Esophagus muscularis mucosa (tissue), 4 donors: ENCODE measurements at regions not wholly inside any gene's neighbourhood (a gene's known extent, or its start where the extent isn't known, plus 50 kb on each side); places are given as distances from the start of the nearest gene placed in this dataset.
"Not testable (repeated sequence)": the region's sequence is repeated elsewhere in the genome, so short reads cannot be mapped to it uniquely, and the experiment has no call there.

ENCODE experiments used
- DNase-seq: peaks from one replicate; pipeline ENCODE4 v3.0.0-alpha.2; 2017; ENCODE audit errors: extremely low spot score
- H3K27ac ChIP-seq, 4 donors: fragments of 200-600 bp; sonication (generic); replicated peaks in 1 of 4; 1 replicate in 3 of 4; 2 replicates in 1 of 4; pipeline ENCODE4 v1.5.1; 2016 to 2019; ENCODE audit warnings: mild to moderate bottlenecking in 1 of 4
- H3K27me3 ChIP-seq, 4 donors: fragments of 200-600 bp; sonication (generic); one replicate each; pipeline versions ENCODE4 v1.5.1 to v1.6.0; 2016 to 2019
- H3K36me3 ChIP-seq, 4 donors: fragments of 200-600 bp; sonication (generic); one replicate each; pipeline ENCODE4 v1.5.1; 2016 to 2019
- H3K4me1 ChIP-seq, 4 donors: fragments of 200-600 bp; sonication (generic); one replicate each; pipeline ENCODE4 v1.5.1; 2016 to 2019
- H3K4me3 ChIP-seq, 4 donors: fragments of 200-600 bp; sonication (generic); 1 replicate in 2 of 4; 2 replicates in 2 of 4; pipeline ENCODE4 v1.5.1; 2016 to 2019; ENCODE audit warnings: mild to moderate bottlenecking in 4 of 4, moderate library complexity in 1 of 4
- H3K9me3 ChIP-seq, 4 donors: fragments of 200-600 bp; sonication (generic); 1 replicate in 3 of 4; 2 replicates in 1 of 4; pipeline ENCODE4 v1.5.1; 2016 to 2019
- EP300 ChIP-seq: sonication (generic); formaldehyde crosslinking; IDR thresholded peaks from one replicate; pipeline ENCODE4 v1.6.1; 2017; ENCODE audit warnings: antibody characterized with exemption
- POLR2A ChIP-seq: fragments of 450-650 bp; IDR thresholded peaks from one replicate; pipeline ENCODE4 v1.6.1; 2017; ENCODE audit warnings: antibody characterized with exemption, moderate library complexity, mild to moderate bottlenecking, low read depth
- POLR2AphosphoS5 ChIP-seq, 2 donors: sonication (generic); formaldehyde crosslinking; IDR thresholded peaks; one replicate each; pipeline ENCODE4 v1.6.1; 2017; ENCODE audit warnings: antibody characterized with exemption in 2 of 2
- WGBS: methylation state at CpG from one replicate; pipeline ENCODE4 v1.1.5; 2018; 5-methylcytosine and 5-hydroxymethylcytosine counted together
- intact Hi-C: fragments of 100-400 bp; cut with DNase I; formaldehyde crosslinking; loops from one replicate; pipeline ENCODE4 v1.15.1; 2023
- TF ChIP-seq, protein P1 (sequence below), 3 experiments: fragments of 200-600 bp in 2 of 3; fragments of 450-650 bp in 1 of 3; sonication (generic) in 2 of 3; IDR thresholded peaks; one replicate each; pipeline ENCODE4 v1.5.1; 2017 to 2019; ENCODE audit warnings: antibody characterized with exemption in 3 of 3, mild to moderate bottlenecking in 2 of 3, moderate library complexity in 1 of 3

DNA sequence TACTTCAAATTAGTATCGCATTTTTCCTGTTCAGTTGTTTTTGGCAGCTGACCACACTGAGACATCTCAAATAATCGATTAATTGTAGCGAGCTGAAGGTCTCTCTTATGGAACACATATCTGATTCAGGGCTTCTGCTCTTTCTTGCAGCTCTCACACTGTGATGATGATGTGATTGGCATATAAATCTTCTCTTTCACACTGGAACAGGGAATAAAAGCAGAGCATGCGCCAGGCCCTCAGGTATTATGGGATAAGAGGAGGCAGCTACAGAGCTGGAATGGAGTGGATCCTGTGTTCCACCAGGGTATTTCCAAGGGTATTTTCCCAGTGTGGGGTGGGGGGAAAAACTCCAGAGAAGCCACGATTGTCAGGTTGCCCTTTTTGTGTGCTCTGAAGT lies 265.4 kb upstream of the CASK start:
- H3K4me3 ChIP-seq = no peak overlapping the region
- no peak for DNase-seq
- no peaks in the 10 kb centered on the region for H3K27me3 ChIP-seq
- 67% methylated on average over 5 of the region's 5 CpGs for WGBS
- H3K4me1 ChIP-seq = no peaks in the 10 kb centered on the region
- H3K27ac ChIP-seq = no peak overlapping the region
- TF ChIP-seq POLR2A = no peak
- no peak for TF ChIP-seq POLR2AphosphoS5 (IDR thresholded peaks at IDR 0.05)
- TF ChIP-seq EP300 = no peak
- TF ChIP-seq, protein P1, sequence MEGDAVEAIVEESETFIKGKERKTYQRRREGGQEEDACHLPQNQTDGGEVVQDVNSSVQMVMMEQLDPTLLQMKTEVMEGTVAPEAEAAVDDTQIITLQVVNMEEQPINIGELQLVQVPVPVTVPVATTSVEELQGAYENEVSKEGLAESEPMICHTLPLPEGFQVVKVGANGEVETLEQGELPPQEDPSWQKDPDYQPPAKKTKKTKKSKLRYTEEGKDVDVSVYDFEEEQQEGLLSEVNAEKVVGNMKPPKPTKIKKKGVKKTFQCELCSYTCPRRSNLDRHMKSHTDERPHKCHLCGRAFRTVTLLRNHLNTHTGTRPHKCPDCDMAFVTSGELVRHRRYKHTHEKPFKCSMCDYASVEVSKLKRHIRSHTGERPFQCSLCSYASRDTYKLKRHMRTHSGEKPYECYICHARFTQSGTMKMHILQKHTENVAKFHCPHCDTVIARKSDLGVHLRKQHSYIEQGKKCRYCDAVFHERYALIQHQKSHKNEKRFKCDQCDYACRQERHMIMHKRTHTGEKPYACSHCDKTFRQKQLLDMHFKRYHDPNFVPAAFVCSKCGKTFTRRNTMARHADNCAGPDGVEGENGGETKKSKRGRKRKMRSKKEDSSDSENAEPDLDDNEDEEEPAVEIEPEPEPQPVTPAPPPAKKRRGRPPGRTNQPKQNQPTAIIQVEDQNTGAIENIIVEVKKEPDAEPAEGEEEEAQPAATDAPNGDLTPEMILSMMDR (IDR thresholded peaks at IDR 0.05) = no peak
- intact Hi-C loops = no loop called here
- no peaks in the 10 kb centered on the region for H3K9me3 ChIP-seq
- H3K36me3 ChIP-seq = no peaks in the 10 kb centered on the region

DNA sequence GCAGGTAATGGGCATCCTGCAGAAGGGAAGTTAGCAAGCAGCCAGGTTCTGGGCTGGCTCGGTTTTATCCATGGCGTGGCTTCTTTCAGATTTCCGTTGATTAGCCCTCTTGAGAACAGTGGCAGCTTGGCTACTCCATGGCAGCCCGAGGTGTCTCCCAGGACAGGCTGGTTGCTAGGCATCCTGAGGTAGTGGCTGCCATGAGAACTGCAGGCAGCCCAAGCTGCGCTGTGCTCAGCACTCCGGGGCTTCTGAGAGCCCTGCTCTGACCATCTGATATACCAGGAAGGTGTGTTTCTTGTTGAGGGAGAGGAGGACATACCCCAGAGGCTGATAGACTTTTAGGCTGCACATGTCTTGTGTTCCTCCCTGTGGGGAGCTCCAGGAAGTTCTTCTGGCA lies 253.4 kb upstream of the CASK start:
- Histone ChIP-seq H3K36me3 (no peaks in the 10 kb centered on the region), H3K27me3 (no peaks in the 10 kb centered on the region), H3K4me3 (no peak overlapping the region), H3K27ac (no peak overlapping the region), H3K4me1 (no peaks in the 10 kb centered on the region), H3K9me3 (no peaks in the 10 kb centered on the region)
- intact Hi-C loops = no loop called here
- TF ChIP-seq POLR2A = no peak
- no peak for TF ChIP-seq POLR2AphosphoS5 (IDR thresholded peaks at IDR 0.05)
- TF ChIP-seq EP300 = no peak
- TF ChIP-seq, protein P1 (IDR thresholded peaks at IDR 0.05) = no peak
- DNase-seq = no peak
- WGBS = 87% methylated on average over 3 of the region's 6 CpGs

DNA sequence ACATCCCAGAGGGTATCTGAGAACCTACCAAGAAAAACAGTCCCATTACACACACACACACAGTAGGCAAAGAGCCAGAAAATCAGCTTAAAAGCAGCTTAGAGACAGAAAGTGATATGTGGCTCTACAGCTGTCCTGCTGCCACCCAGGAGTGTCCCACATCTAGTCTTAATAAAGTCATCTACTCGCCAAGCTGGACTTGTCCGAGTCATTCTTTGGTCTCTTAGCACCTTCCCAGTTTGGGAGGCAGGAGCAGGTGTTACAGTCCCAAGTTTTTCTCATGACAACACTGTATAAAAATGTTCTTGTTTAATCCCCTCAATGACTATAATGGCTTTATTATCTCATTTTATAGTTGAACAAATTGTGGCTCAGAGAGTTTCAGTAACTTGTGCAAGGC lies 252.5 kb upstream of the CASK start:
- Histone ChIP-seq H3K9me3 (no peaks in the 10 kb centered on the region), H3K4me1 (no peaks in the 10 kb centered on the region), H3K4me3 (no peak overlapping the region), H3K36me3 (no peaks in the 10 kb centered on the region), H3K27ac (no peak overlapping the region), H3K27me3 (no peaks in the 10 kb centered on the region)
- TF ChIP-seq EP300 (no peak), POLR2AphosphoS5 (IDR thresholded peaks at IDR 0.05) (no peak)
- intact Hi-C loops = no loop called here
- 81% methylated on average over 2 of the region's 2 CpGs for WGBS
- DNase-seq = no peak

DNA sequence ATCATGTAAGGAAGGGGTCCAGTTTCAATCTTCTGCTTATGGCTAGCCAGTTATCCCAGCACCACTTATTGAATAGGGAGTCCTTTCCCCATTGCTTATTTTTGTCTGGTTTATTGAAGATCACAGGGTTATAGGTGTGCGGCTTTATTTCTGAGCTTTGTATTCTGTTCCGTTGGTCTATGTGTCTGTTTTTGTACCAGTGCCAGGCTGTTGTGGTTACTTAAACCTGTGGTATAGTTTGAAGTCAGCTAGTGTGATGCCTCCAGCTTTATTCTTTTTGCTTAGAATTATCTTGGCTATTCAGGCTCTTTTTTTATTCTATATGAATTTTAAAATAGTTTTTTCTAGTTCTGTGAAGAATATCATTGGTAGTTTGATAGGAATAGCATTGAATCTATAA lies 234.6 kb upstream of the CASK start:
- WGBS = 85% methylated on average over 2 of the region's 2 CpGs
- DNase-seq, intact Hi-C loops, H3K4me3 ChIP-seq, H3K27me3 ChIP-seq, H3K4me1 ChIP-seq, H3K36me3 ChIP-seq, H3K27ac ChIP-seq: not testable (repeated sequence)
- H3K9me3 ChIP-seq = peaks cover 0 to 18% (median 0%) of the 10 kb centered on the region in 4 donors

GRCh38 chrX:42151808-42152207 lies 228.5 kb upstream of the CASK start:
- no peaks in the 10 kb centered on the region for H3K27me3 ChIP-seq
- intact Hi-C loops = no loop called here
- TF ChIP-seq POLR2AphosphoS5 (IDR thresholded peaks at IDR 0.05) (no peak), EP300 (no peak), POLR2A (no peak)
- TF ChIP-seq, protein P1 (IDR thresholded peaks at IDR 0.05) = no peak
- H3K4me1 ChIP-seq = no peaks in the 10 kb centered on the region
- H3K9me3 ChIP-seq = no peaks in the 10 kb centered on the region
- 67% methylated on average over 3 of the region's 3 CpGs for WGBS
- no peak overlapping the region for H3K27ac ChIP-seq
- H3K4me3 ChIP-seq = no peak overlapping the region
- no peaks in the 10 kb centered on the region for H3K36me3 ChIP-seq
- DNase-seq = no peak

DNA sequence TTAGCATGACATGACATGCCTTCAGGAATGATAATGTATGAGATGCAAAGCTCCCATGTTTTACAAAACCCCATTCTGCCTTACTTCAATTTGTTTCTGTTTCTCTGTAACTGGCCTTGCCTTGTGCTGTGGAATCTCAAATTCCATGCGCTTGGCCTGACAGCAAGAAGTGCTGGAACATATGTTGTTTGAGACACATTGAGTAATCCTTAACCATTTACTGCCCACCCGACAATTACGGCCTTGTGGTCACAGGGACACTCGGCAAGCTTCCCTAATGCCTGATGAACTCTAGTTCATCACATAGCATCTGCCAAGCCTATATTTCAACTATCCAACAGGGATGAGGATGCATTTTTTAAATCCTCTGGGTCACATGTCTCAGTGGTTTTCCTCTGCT lies 226.4 kb upstream of the CASK start:
- Histone ChIP-seq H3K9me3 (no peaks in the 10 kb centered on the region), H3K27ac (no peak overlapping the region), H3K27me3 (no peaks in the 10 kb centered on the region), H3K4me3 (no peak overlapping the region), H3K36me3 (no peaks in the 10 kb centered on the region), H3K4me1 (no peaks in the 10 kb centered on the region)
- intact Hi-C loops = no loop called here
- no peak for DNase-seq
- TF ChIP-seq POLR2A (no peak), EP300 (no peak), POLR2AphosphoS5 (IDR thresholded peaks at IDR 0.05) (no peak)
- TF ChIP-seq, protein P1 (IDR thresholded peaks at IDR 0.05) = no peak
- 48% methylated on average over 4 of the region's 4 CpGs for WGBS
